HepG2 (cell line): ENCODE measurements at regions not wholly inside any gene's neighbourhood (a gene's known extent, or its start where the extent isn't known, plus 50 kb on each side); places are given as distances from the start of the nearest gene placed in this dataset.
A peak's percentile ranks its signal among the peaks of the same experiment; 100 is the strongest.

Source experiments
- ARID3A ChIP-seq: IDR thresholded peaks from 2 replicates; pipeline ENCODE4 v1.6.1; 2012; ENCODE audit warnings: low read depth, low read length, improper control_type of control experiment
- CENPT ChIP-seq: sonication (generic); formaldehyde crosslinking; IDR thresholded peaks from 2 replicates; pipeline ENCODE4 v1.8.0; 2022; ENCODE audit warnings: low read depth, mild to moderate bottlenecking, moderate library complexity, missing genetic modification reagents
- FOXA1 ChIP-seq, 2 experiments: fragments of 450-650 bp in 1 of 2; sonication (generic) in 1 of 2; formaldehyde crosslinking in 1 of 2; IDR thresholded peaks; 2 replicates each; pipeline versions ENCODE4 v1.4.0 to v1.6.1; 2016 to 2020; ENCODE audit warnings: missing genetic modification reagents in 1 of 2
- JUN ChIP-seq: sonication (generic); formaldehyde crosslinking; IDR thresholded peaks from 2 replicates; pipeline ENCODE4 v1.4.0; 2020; ENCODE audit warnings: mild to moderate bottlenecking, missing genetic modification reagents
- NFE2L2 ChIP-seq: fragments of 150-350 bp; IDR thresholded peaks from 2 replicates; pipeline ENCODE4 v1.6.1; 2014; ENCODE audit warnings: low read length
- TBP ChIP-seq: sonication (generic); formaldehyde crosslinking; IDR thresholded peaks from 2 replicates; pipeline ENCODE4 v1.5.0; 2020; ENCODE audit warnings: missing genetic modification reagents
- THRA ChIP-seq: sonication (generic); formaldehyde crosslinking; IDR thresholded peaks from 2 replicates; pipeline ENCODE4 v1.4.0; 2020; ENCODE audit warnings: missing genetic modification reagents, borderline replicate concordance
- TF ChIP-seq, protein P1 (sequence below): sonication (generic); formaldehyde crosslinking; IDR thresholded peaks from 2 replicates; pipeline ENCODE4 v1.4.0; 2020; ENCODE audit warnings: mild to moderate bottlenecking, missing genetic modification reagents

GRCh38 chr2:208794288-208794975 lies 387.8 kb downstream of the PTH2R start (continued):
- TF ChIP-seq ARID3A, result peak; percentile 21; the same call in 1 of the 2 replicates
- no peak for TF ChIP-seq NFE2L2
- TF ChIP-seq TBP (CRISPR knock-in tag), result no peak
- TF ChIP-seq JUN (CRISPR knock-in tag), result no peak
- TF ChIP-seq, protein P1, sequence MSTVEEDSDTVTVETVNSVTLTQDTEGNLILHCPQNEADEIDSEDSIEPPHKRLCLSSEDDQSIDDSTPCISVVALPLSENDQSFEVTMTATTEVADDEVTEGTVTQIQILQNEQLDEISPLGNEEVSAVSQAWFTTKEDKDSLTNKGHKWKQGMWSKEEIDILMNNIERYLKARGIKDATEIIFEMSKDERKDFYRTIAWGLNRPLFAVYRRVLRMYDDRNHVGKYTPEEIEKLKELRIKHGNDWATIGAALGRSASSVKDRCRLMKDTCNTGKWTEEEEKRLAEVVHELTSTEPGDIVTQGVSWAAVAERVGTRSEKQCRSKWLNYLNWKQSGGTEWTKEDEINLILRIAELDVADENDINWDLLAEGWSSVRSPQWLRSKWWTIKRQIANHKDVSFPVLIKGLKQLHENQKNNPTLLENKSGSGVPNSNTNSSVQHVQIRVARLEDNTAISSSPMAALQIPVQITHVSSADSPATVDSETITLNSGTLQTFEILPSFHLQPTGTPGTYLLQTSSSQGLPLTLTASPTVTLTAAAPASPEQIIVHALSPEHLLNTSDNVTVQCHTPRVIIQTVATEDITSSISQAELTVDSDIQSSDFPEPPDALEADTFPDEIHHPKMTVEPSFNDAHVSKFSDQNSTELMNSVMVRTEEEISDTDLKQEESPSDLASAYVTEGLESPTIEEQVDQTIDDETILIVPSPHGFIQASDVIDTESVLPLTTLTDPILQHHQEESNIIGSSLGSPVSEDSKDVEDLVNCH (CRISPR knock-in tag), result no peak
- TF ChIP-seq FOXA1 (IDR thresholded peaks at IDR 0.05), result no peak
- peak; percentile 46; the same call in 1 of the 2 replicates for TF ChIP-seq FOXA1 (CRISPR knock-in tag; IDR thresholded peaks at IDR 0.05)
- TF ChIP-seq THRA (CRISPR knock-in tag), result no peak
- no peak for TF ChIP-seq CENPT (CRISPR knock-in tag)
